HG02970 (cell line): ENCODE measurements at regions not wholly inside any gene's neighbourhood (a gene's known extent, or its start where the extent isn't known, plus 50 kb on each side); places are given as distances from the start of the nearest gene placed in this dataset.

Experiments used
- ATAC-seq: cut with Tn5 transposase; IDR thresholded peaks from one replicate; pipeline ENCODE4 v1.9.1; 2021; ENCODE audit warnings: mild to moderate bottlenecking, moderate library complexity, moderate number of reproducible peaks; ENCODE audit not compliant: unreplicated experiment, low FRiP score

GRCh38 chr20:17012546-17013226 lies 214.2 kb upstream of the PCSK2 start:
- ATAC-seq, result no peak

- no peak for ATAC-seq
These were observed 212.6 kb upstream of the PCSK2 start for GRCh38 chr20:17014217-17014616.

- no peak for ATAC-seq
These were observed 212.0 kb upstream of the PCSK2 start for GRCh38 chr20:17014756-17015366.

GRCh38 chr20:17017232-17017631 lies 209.6 kb upstream of the PCSK2 start:
- ATAC-seq, result no peak

- ATAC-seq, result no peak
These were observed 205.4 kb upstream of the PCSK2 start for GRCh38 chr20:17021481-17021880.

- no peak for ATAC-seq
These were observed 203.8 kb upstream of the PCSK2 start for GRCh38 chr20:17023036-17023435.

- no peak for ATAC-seq
These were observed 203.0 kb upstream of the PCSK2 start for GRCh38 chr20:17023806-17024205.

GRCh38 chr20:17024513-17025119 lies 202.2 kb upstream of the PCSK2 start:
- no peak for ATAC-seq

GRCh38 chr20:17026346-17026745 lies 200.5 kb upstream of the PCSK2 start:
- no peak for ATAC-seq

GRCh38 chr20:17029698-17030097 lies 197.1 kb upstream of the PCSK2 start:
- ATAC-seq, result no peak

GRCh38 chr20:17036541-17036940 lies 190.3 kb upstream of the PCSK2 start:
- ATAC-seq, result no peak

- no peak for ATAC-seq
These were observed 184.7 kb upstream of the PCSK2 start for GRCh38 chr20:17042122-17042521.

GRCh38 chr20:17043323-17043722 lies 183.5 kb upstream of the PCSK2 start:
- ATAC-seq, result no peak

GRCh38 chr20:17044891-17045290 lies 181.9 kb upstream of the PCSK2 start:
- ATAC-seq, result no peak

GRCh38 chr20:17059465-17059864 lies 167.4 kb upstream of the PCSK2 start:
- ATAC-seq, result no peak

- ATAC-seq, result no peak
These were observed 165.1 kb upstream of the PCSK2 start for GRCh38 chr20:17061715-17062114.

- no peak for ATAC-seq
These were observed 164.1 kb upstream of the PCSK2 start for GRCh38 chr20:17062712-17063111.

- no peak for ATAC-seq
These were observed 159.9 kb upstream of the PCSK2 start for GRCh38 chr20:17066902-17067301.

- ATAC-seq, result no peak
These were observed 158.6 kb upstream of the PCSK2 start for GRCh38 chr20:17068084-17068711.

- no peak for ATAC-seq
These were observed 149.8 kb upstream of the PCSK2 start for GRCh38 chr20:17077030-17077429.

- ATAC-seq, result no peak
These were observed 143.1 kb upstream of the PCSK2 start for GRCh38 chr20:17083738-17084137.

- no peak for ATAC-seq
These were observed 141.9 kb upstream of the PCSK2 start for GRCh38 chr20:17084909-17085308.
